ENCODE measurements at regions not wholly inside any gene's neighbourhood (a gene's known extent, or its start where the extent isn't known, plus 50 kb on each side); places are given as distances from the start of the nearest gene placed in this dataset.

DNA sequence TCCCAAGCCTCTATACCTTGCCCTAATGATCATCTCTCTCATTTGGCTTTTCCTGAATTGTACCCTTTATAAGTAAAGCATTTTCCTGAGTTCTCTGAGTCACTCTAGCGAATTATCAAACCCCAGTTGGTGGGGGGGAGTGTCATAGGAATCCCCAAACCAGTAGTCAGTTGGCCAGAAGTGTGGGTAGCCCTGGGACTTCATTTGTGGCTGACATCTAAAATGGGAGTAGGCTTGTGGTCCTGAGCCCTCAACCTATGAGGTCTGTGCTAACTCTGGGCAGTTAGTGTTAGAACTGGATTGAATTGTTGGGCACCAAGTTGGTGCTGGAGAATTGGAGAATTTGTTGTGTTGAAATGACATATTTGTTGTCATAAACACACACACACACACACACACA, 91.3 kb downstream of the BBS10 start:
- dilution Hi-C loops (cut with MboI; ENCODE audit: extremely low pct_ligation_motif_present, low sequenced_read_pairs), result no loop called here
- Histone ChIP-seq H3K9me1 (ENCODE audit: control insufficient read depth, extremely low read depth, insufficient read depth, low read length) (no peaks in the 10 kb centered on the region), H3K9me3 (ENCODE audit: control insufficient read depth, low read depth, low read length) (peaks cover 2% of the 10 kb centered on the region), H3K27me3 (ENCODE audit: control insufficient read depth, extremely low read depth, insufficient read depth, low read length) (no peaks in the 10 kb centered on the region), H3K4me1 (ENCODE audit: control insufficient read depth, extremely low read depth, insufficient read depth, low read length) (peaks cover 22% of the 10 kb centered on the region), H3K4me2 (ENCODE audit: control insufficient read depth, extremely low read depth, insufficient read depth, low read depth, low read length) (no peak overlapping the region), H3K27ac (ENCODE audit: control insufficient read depth, insufficient read depth, low read length) (no peak overlapping the region), H4K20me1 (ENCODE audit: control insufficient read depth, extremely low read depth, insufficient read depth, low read length) (no peaks in the 10 kb centered on the region), H2AFZ (ENCODE audit: control insufficient read depth, low read length) (no peak overlapping the region), H3K79me2 (ENCODE audit: control insufficient read depth, insufficient read depth, low read length) (peaks cover 13% of the 10 kb centered on the region), H3K9ac (ENCODE audit: control insufficient read depth, extremely low read depth, insufficient read depth, low read length) (no peak overlapping the region), H3K4me3 (ENCODE audit: control insufficient read depth in 2 of 3, extremely low read depth in 1 of 3, insufficient read depth in 2 of 3, low read depth in 1 of 3, low read length in 3 of 3) (no peak overlapping the region), H3K36me3 (ENCODE audit: control insufficient read depth in 2 of 2, extremely low read depth in 1 of 2, insufficient read depth in 2 of 2, low read length in 2 of 2) (no peaks in the 10 kb centered on the region)
- no peak for DNase-seq (ENCODE audit: low read depth, low spot score)
- no peak for FAIRE-seq
- TF ChIP-seq EZH2 (IDR thresholded peaks at IDR 0.05; ENCODE audit: low read length), result no peak
- TF ChIP-seq, protein P1, sequence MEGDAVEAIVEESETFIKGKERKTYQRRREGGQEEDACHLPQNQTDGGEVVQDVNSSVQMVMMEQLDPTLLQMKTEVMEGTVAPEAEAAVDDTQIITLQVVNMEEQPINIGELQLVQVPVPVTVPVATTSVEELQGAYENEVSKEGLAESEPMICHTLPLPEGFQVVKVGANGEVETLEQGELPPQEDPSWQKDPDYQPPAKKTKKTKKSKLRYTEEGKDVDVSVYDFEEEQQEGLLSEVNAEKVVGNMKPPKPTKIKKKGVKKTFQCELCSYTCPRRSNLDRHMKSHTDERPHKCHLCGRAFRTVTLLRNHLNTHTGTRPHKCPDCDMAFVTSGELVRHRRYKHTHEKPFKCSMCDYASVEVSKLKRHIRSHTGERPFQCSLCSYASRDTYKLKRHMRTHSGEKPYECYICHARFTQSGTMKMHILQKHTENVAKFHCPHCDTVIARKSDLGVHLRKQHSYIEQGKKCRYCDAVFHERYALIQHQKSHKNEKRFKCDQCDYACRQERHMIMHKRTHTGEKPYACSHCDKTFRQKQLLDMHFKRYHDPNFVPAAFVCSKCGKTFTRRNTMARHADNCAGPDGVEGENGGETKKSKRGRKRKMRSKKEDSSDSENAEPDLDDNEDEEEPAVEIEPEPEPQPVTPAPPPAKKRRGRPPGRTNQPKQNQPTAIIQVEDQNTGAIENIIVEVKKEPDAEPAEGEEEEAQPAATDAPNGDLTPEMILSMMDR (optimal IDR thresholded peaks at IDR 0.05 in 1 of 3, IDR thresholded peaks at IDR 0.05 in 1 of 3, conservative IDR thresholded peaks at IDR 0.05 in 1 of 3; ENCODE audit: extremely low read depth in 1 of 3, insufficient read depth in 2 of 3, low read length in 3 of 3), result no peak

DNA sequence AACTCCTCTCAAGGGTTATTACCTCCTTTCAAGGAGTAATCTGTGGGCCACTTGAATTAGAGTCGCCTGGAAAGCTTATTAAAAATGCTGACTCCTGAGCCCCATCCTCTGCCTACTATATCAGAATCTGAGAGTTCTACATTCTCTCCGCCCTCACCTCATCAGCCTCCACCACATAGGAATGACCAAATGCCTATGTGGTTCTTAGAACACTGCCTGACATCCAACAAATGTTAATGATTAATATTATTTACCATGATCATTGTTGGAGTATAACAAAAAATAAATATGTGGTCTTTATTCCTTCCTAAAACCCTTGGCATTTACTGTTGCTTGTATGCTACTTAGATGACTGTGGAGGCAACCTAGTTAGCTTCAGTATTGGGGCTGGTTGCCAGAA, 91.9 kb downstream of the BBS10 start:
- dilution Hi-C loops (cut with MboI; ENCODE audit: extremely low pct_ligation_motif_present, low sequenced_read_pairs), result no loop called here
- no peaks in the 10 kb centered on the region for H3K9me3 ChIP-seq (ENCODE audit: control insufficient read depth, low read depth, low read length)
- H3K9ac ChIP-seq (ENCODE audit: control insufficient read depth, extremely low read depth, insufficient read depth, low read length), result no peak overlapping the region
- H3K79me2 ChIP-seq (ENCODE audit: control insufficient read depth, insufficient read depth, low read length), result peaks cover 8% of the 10 kb centered on the region
- no peak for FAIRE-seq
- H4K20me1 ChIP-seq (ENCODE audit: control insufficient read depth, extremely low read depth, insufficient read depth, low read length), result no peaks in the 10 kb centered on the region
- no peaks in the 10 kb centered on the region for H3K36me3 ChIP-seq (ENCODE audit: control insufficient read depth in 2 of 2, extremely low read depth in 1 of 2, insufficient read depth in 2 of 2, low read length in 2 of 2)
- TF ChIP-seq, protein P1 (optimal IDR thresholded peaks at IDR 0.05 in 1 of 3, IDR thresholded peaks at IDR 0.05 in 1 of 3, conservative IDR thresholded peaks at IDR 0.05 in 1 of 3; ENCODE audit: extremely low read depth in 1 of 3, insufficient read depth in 2 of 3, low read length in 3 of 3), result no peak
- TF ChIP-seq EZH2 (IDR thresholded peaks at IDR 0.05; ENCODE audit: low read length), result no peak
- no peak overlapping the region for H2AFZ ChIP-seq (ENCODE audit: control insufficient read depth, low read length)
- H3K4me2 ChIP-seq (ENCODE audit: control insufficient read depth, extremely low read depth, insufficient read depth, low read depth, low read length), result no peak overlapping the region
- no peak overlapping the region for H3K4me3 ChIP-seq (ENCODE audit: control insufficient read depth in 2 of 3, extremely low read depth in 1 of 3, insufficient read depth in 2 of 3, low read depth in 1 of 3, low read length in 3 of 3)
- H3K27ac ChIP-seq (ENCODE audit: control insufficient read depth, insufficient read depth, low read length), result no peak overlapping the region
- no peak for DNase-seq (ENCODE audit: low read depth, low spot score)
- no peaks in the 10 kb centered on the region for H3K27me3 ChIP-seq (ENCODE audit: control insufficient read depth, extremely low read depth, insufficient read depth, low read length)
- no peaks in the 10 kb centered on the region for H3K9me1 ChIP-seq (ENCODE audit: control insufficient read depth, extremely low read depth, insufficient read depth, low read length)
- H3K4me1 ChIP-seq (ENCODE audit: control insufficient read depth, extremely low read depth, insufficient read depth, low read length), result peaks cover 19% of the 10 kb centered on the region
